ENCODE measurements at regions not wholly inside any gene's neighbourhood (a gene's known extent, or its start where the extent isn't known, plus 50 kb on each side); places are given as distances from the start of the nearest gene placed in this dataset.
A peak's percentile ranks its signal among the peaks of the same experiment; 100 is the strongest.

DNA sequence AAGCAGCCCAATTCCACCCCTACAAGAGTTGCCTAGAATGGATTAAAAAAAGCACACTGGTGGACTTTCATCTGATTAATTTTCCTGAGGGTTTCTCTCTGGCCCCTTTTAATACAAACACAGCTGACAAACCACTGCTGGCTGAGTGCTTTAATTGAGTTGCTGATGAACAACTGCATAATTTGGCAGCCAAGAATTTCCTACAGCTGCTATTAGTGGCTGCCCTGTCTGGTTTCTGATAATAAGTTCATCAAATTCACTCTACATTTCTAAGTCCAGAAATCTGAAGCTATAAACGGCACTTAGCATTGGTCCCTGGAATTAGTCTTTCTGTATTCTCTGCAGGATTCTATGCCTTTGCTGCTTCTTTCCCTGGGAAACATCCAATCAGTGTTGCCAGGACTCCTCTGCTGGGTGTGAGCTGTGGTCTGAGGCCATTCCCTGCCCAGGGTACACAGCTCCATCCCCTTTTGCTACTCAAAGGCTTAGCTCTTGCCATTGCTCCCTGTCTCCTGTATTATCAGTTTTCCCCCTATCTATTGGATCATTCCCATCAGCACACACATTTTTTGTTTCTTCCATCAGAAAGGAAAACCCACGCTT, 110.6 kb downstream of the LSM5 start:
- POLR2A ChIA-PET, result no interaction called here
- TF ChIP-seq, protein P1, sequence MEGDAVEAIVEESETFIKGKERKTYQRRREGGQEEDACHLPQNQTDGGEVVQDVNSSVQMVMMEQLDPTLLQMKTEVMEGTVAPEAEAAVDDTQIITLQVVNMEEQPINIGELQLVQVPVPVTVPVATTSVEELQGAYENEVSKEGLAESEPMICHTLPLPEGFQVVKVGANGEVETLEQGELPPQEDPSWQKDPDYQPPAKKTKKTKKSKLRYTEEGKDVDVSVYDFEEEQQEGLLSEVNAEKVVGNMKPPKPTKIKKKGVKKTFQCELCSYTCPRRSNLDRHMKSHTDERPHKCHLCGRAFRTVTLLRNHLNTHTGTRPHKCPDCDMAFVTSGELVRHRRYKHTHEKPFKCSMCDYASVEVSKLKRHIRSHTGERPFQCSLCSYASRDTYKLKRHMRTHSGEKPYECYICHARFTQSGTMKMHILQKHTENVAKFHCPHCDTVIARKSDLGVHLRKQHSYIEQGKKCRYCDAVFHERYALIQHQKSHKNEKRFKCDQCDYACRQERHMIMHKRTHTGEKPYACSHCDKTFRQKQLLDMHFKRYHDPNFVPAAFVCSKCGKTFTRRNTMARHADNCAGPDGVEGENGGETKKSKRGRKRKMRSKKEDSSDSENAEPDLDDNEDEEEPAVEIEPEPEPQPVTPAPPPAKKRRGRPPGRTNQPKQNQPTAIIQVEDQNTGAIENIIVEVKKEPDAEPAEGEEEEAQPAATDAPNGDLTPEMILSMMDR (IDR thresholded peaks at IDR 0.05; ENCODE audit: unreplicated experiment), result no peak
- H3K36me3 Mint-ChIP-seq (ENCODE audit: insufficient read depth, unreplicated experiment), result no peaks in the 10 kb centered on the region
- H3K4me1 Mint-ChIP-seq (ENCODE audit: insufficient read depth, unreplicated experiment), result no peaks in the 10 kb centered on the region
- no peak overlapping the region for H3K4me3 Mint-ChIP-seq (ENCODE audit: unreplicated experiment)
- H3K27ac Mint-ChIP-seq (ENCODE audit: low read depth, unreplicated experiment), result no peak overlapping the region
- intact Hi-C loops (cut with micrococcal nuclease), result no loop called here
- DNase-seq (ENCODE audit: unreplicated experiment), result no peak
- H3K9me3 Mint-ChIP-seq (ENCODE audit: unreplicated experiment), result no peaks in the 10 kb centered on the region
- CTCF ChIA-PET, result interaction anchor here (0.5 to 1.0 kb wide), 7 partner anchors 10 to 1446 kb away, joined by 3 to 4 read pairs (median 3); no protein-coding TSS in a partner anchor
- BruUV-seq (replicated peaks), result no TSS peak
- peaks cover 31% of the 10 kb centered on the region for H3K27me3 Mint-ChIP-seq (ENCODE audit: insufficient read depth, unreplicated experiment)

DNA sequence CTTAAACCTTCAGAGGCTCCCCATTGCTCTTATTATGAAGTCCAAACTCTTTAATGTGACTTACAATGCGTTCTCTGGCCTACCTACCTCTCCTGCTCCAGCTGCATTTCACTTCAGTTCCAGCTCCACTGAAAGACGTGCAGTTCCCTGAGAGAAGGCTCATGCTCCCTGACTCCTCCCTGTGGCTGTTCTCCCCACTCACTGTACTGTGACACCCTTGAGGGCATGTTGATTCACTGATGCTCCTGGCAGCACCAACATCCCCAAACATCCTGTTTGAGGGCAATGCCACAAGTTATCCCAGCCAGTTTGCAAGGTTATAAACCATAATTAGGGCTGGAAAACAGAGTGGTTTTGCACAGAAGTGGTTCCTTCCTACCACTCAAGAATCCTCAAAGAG, 111.2 kb downstream of the LSM5 start:
- POLR2A ChIA-PET, result no interaction called here
- no peak overlapping the region for H3K4me3 Mint-ChIP-seq (ENCODE audit: unreplicated experiment)
- no peaks in the 10 kb centered on the region for H3K4me1 Mint-ChIP-seq (ENCODE audit: insufficient read depth, unreplicated experiment)
- no peaks in the 10 kb centered on the region for H3K36me3 Mint-ChIP-seq (ENCODE audit: insufficient read depth, unreplicated experiment)
- DNase-seq (ENCODE audit: unreplicated experiment), result peak; percentile 8
- BruUV-seq (replicated peaks), result no TSS peak
- intact Hi-C loops (cut with micrococcal nuclease), result no loop called here
- TF ChIP-seq, protein P1 (IDR thresholded peaks at IDR 0.05; ENCODE audit: unreplicated experiment), result no peak
- H3K27me3 Mint-ChIP-seq (ENCODE audit: insufficient read depth, unreplicated experiment), result peaks cover 25% of the 10 kb centered on the region
- H3K27ac Mint-ChIP-seq (ENCODE audit: low read depth, unreplicated experiment), result no peak overlapping the region
- no peaks in the 10 kb centered on the region for H3K9me3 Mint-ChIP-seq (ENCODE audit: unreplicated experiment)
- CTCF ChIA-PET, result interaction anchor here (0.5 to 1.0 kb wide), 5 partner anchors 10 to 162 kb away, joined by 3 to 4 read pairs (median 4); no protein-coding TSS in a partner anchor

DNA sequence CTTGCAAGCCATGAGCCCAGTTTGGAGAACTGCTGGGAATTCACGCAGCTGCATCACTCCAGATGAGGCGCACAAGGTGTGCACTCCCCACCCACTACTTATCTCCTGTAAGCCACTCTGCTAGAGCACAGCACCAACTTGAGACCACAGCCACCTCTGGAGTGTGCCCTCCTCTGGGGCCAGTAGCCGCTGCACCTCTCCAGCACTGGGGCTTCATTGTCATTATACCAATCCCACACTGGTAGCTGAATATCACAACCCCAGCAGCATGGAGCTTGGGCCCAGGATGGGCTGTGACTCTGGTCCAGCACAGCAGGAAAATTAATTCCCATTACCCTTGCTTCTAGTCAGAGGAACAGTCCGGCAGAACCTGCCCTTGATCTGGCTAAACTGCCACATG, 125.6 kb downstream of the LSM5 start:
- peaks cover 10% of the 10 kb centered on the region for H3K9me3 Mint-ChIP-seq (ENCODE audit: unreplicated experiment)
- intact Hi-C loops (cut with micrococcal nuclease), result no loop called here
- no peaks in the 10 kb centered on the region for H3K36me3 Mint-ChIP-seq (ENCODE audit: insufficient read depth, unreplicated experiment)
- CTCF ChIA-PET, result interaction anchor here (0.7 to 13.7 kb wide), 6 partner anchors 10 to 157 kb away, joined by 3 to 619 read pairs (median 4); no protein-coding TSS in a partner anchor
- H3K27me3 Mint-ChIP-seq (ENCODE audit: insufficient read depth, unreplicated experiment), result peaks cover 57% of the 10 kb centered on the region
- no peak for DNase-seq (ENCODE audit: unreplicated experiment)
- no peak overlapping the region for H3K4me3 Mint-ChIP-seq (ENCODE audit: unreplicated experiment)
- BruUV-seq (replicated peaks), result no TSS peak
- TF ChIP-seq, protein P1 (IDR thresholded peaks at IDR 0.05; ENCODE audit: unreplicated experiment), result no peak
- H3K27ac Mint-ChIP-seq (ENCODE audit: low read depth, unreplicated experiment), result no peak overlapping the region
- no peaks in the 10 kb centered on the region for H3K4me1 Mint-ChIP-seq (ENCODE audit: insufficient read depth, unreplicated experiment)
- POLR2A ChIA-PET, result no interaction called here

DNA sequence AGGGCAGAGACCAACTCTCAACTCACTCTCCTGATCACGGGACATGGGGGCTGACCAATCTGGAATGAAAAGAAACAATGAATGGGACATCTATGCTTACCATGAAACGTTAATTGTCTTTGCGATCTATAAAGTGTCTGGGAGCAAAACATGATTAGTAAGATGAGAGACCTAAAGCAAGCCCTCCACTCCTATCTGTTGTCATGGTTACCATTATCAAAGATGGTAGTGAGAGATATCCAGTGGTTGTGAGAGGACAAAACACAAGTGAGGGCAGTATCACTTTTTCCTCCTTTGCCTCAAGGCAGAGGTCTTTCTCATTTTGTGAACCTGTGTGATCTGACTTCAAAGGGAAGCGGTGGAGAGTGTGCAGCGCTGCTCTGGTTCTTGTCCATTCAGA, 130.1 kb downstream of the LSM5 start:
- no peak overlapping the region for H3K27ac Mint-ChIP-seq (ENCODE audit: low read depth, unreplicated experiment)
- intact Hi-C loops (cut with micrococcal nuclease), result no loop called here
- no peaks in the 10 kb centered on the region for H3K4me1 Mint-ChIP-seq (ENCODE audit: insufficient read depth, unreplicated experiment)
- peaks cover 48% of the 10 kb centered on the region for H3K27me3 Mint-ChIP-seq (ENCODE audit: insufficient read depth, unreplicated experiment)
- ChIA-PET POLR2A (no interaction called here), CTCF (interaction anchor here (1.0 to 13.7 kb wide), 4 partner anchors 12 to 615 kb away, joined by 4 to 619 read pairs (median 6); no protein-coding TSS in a partner anchor)
- H3K9me3 Mint-ChIP-seq (ENCODE audit: unreplicated experiment), result no peaks in the 10 kb centered on the region
- no peak overlapping the region for H3K4me3 Mint-ChIP-seq (ENCODE audit: unreplicated experiment)
- TF ChIP-seq, protein P1 (IDR thresholded peaks at IDR 0.05; ENCODE audit: unreplicated experiment), result no peak
- no TSS peak for BruUV-seq (replicated peaks)
- no peak for DNase-seq (ENCODE audit: unreplicated experiment)
- no peaks in the 10 kb centered on the region for H3K36me3 Mint-ChIP-seq (ENCODE audit: insufficient read depth, unreplicated experiment)

All from MCF 10A (cell line).